ELR (cell line): ENCODE measurements at regions not wholly inside any gene's neighbourhood (a gene's known extent, or its start where the extent isn't known, plus 50 kb on each side); places are given as distances from the start of the nearest gene placed in this dataset.

ENCODE experiments used
- DNase-seq: peaks from one replicate; pipeline ENCODE4 v3.0.0-alpha.2; 2015; ENCODE audit warnings: low read depth

DNA sequence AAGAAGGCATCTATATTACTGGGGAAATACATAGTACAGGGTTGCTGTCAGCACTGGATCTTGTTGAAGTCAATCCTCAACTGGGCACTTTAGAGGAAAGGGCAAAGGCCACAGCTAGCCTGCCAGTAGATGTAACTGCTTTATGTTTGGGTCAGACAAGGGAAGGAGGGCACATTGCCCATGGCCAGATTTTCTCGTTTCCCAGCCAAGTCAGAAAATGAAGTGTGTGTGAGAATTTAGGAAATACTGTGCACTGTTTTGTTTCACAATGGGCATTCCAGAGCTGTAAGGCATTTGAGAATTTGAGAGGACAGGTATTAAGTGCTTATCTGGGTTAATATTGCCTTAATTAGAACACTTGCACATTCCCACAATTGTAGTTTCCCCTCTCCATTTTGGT, 183.9 kb upstream of the MCHR2 start:
- DNase-seq, result no peak

DNA sequence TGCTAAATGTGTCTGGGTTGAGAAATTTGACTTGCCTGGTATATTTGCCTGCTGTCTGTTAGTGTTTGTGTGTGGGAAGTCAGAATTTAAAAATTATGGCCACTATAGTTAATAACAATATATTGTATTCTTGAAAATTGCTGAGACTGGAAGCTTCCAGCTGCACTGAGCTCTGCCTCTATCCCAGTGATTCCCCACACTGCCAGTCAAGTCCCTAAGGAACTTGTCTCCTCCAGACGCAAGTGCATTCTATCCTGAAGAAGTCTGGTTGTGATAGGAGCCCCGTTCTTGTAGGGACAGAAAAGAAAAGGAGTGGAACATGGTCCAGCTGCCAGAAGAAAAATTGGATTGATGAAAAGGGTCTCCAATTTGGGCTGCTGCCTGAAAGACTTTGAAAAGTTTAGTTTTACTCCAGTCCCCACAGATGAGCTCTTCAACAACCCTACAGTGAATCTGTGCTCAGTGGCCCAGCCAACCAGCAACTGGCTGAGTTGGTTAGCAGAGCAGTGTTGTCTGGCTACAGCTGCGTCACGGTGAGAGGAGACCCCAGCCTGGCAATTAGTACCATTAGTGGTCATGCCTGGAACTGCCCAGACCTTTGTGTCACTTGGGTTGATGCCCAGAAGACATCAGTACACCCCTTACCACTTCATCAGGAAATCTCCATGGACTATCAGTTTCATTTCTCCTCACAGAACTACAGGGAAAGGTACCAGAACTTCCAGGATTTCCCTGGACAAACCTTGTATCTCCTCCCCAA, 183.1 kb upstream of the MCHR2 start:
- no peak for DNase-seq

DNA sequence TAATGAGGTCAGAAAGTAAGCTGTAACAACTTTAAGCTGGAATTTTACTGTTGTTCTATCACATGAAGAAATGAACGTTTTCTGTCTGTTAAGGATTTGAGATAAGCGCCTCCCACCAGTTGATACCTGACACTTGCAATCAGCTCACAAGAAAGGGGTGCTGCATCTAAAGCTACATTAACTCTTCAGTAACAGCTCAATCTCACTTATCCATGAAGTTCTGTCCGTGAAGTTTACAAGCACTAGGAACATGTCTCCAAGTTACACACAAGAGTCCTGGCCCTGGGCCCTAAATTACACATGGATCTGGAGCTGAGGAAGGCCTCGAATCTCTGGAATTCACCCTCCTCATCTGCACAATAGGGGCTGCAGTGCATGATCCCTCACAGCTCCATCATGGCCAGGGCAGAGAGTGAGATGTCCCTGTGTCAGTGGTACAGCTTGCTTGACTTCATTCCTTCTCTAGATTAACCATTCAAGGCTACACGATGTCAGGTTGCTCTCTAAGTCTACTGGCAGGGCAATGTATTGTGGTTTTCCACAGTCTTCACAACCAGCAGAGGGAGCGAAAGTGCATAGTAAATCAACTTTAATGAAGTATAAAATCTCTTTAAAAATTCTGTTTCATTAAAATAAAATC, 182.4 kb upstream of the MCHR2 start:
- DNase-seq, result peak; percentile 73

DNA sequence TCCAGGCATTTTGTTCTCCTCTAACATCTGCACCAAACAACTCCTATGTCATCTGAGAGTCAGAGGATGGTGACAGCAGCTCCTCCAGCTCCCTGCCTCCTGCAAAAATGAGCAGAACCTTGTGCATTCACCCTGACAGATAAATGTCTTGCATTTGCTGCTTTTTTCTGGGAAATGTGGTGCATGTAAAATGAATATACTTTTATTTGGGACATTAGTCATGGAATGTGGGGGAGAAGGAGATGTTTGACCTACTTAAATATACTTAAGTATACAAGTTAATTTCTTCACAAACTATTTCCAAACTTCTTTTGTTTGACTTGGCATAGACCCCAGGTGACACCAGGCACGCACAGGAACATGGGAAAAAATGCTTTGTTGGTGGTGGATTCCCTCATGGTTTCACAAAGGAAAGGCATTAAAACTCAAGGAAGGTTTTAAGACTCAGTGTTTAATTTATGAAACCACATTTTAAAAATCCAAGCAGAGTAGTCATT, 181.8 kb upstream of the MCHR2 start:
- DNase-seq, result peak; percentile 32

DNA sequence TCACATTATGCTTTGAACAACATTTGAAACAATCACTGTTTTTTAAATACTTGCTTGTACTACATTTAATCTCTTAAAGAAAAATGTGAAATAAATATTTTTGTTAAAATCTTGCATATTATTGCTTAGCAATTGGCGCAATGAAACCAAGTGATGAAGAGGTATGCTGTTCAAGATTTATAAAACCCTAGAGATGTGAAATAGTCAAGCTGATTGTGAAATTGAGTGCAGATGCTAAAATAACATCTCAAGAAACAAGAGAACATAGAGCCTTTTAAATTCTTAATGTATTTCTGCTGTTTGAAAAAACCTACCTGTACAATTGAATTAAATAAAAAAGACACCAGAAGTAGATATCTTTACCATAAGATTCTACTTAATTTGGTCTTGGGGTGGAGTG, 179.2 kb upstream of the MCHR2 start:
- no peak for DNase-seq

DNA sequence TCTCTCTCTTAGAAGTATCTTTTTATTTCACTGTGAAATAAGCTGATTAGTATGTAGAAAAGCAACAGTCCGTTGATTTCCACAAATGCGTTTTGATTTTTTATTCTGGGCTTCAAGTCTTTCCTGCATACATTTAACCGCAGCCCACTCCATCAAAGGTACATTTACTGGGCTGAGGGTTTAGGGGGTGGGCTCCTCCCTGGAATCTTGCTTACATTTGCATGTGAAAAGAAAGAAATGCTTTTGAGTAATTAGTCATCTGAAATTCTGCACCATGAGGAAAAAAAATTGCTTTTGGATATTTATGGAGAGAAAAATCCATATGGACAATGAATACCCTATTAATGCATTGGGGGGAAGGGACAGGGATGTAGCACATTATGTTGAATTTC, 178.3 kb upstream of the MCHR2 start:
- no peak for DNase-seq

DNA sequence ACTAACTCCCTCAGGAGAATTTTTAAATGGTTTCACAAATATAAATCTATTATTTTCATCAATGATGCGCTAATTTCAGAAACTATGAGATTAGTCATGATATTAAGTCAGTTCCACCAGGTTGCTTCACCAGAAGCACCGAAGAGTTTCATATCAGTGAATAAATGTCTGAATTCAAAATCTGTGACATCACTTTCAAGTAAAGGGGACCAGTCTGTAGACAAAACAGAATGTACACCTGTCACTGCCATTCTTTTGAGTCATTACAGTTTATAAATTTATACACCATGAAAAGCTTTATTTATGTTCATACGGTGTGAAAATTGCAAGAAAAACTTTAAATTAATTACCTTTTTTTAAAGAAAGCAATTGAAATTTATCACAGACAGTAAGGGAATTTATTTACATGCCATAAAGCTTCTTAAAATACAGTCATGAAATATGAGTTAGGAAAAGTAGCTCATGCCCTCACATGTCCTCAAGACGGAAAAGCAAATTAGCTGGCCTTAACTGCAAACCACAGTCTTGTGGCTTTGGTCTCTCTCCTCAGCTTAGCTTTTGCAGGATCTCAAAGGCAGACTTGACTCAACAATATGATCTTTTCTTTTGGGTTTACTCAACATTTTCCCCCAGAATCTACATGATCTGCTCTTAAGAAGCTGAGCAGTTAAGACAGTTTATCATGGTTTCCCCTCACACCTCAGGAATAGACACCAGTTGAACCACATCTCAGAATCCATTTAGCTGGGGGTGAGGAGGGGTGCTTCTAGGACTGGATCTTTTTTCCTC, 177.7 kb upstream of the MCHR2 start:
- no peak for DNase-seq

DNA sequence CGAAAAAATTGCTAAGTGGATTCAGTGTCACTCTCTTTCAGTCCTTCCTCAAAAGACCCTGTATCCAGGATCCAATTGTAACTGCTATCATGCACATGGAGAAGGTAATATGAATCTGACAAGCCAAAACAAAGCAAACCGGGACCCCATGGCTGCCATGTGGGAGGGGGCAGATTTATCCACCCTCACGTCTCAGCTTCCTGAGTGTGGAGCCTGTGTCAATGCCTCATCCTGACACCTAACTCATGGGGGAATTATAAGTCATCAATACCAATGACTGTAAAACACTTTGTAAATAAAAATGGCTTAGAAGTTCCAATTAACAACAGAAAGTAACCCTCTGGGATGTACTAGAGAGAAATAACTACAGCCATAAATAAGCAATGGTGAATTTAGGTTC, 174.1 kb upstream of the MCHR2 start:
- DNase-seq, result no peak

DNA sequence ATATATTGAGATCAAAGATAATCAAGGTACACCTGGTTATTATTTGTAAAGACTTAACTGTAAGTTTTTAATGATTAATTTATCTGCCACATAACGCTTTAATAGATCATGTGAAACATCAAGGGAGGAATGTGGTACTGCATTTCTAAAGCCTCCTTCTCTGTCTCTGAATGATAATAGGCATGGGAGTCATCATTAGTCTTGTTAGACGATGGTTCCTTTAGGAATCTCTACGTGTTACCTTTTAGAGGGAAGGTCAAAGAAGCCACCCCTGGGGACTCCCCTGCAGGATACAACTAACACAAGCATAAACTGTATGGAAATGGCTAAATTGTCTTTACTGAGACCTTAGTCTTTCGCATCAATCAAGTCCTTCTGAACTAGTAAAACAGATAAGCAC, 173.6 kb upstream of the MCHR2 start:
- DNase-seq, result no peak

DNA sequence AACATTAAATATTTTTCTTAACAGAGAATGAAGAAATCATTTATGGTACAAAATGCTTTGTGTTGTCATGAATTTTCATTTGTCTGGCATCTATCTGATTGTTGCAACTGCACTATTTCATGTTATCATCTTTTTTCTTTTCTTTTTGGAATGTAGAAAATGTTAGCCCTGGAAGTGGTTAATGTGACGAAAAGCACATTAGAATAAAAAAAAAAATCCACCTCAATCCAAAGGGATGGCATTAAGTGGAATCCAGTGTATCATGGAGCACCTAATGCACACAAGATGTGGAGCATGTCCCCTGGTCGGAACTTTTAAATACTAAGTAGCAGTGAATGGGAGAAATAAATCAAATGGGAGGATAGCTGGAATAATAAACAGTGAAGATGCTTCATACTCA, 172.9 kb upstream of the MCHR2 start:
- DNase-seq, result no peak

DNA sequence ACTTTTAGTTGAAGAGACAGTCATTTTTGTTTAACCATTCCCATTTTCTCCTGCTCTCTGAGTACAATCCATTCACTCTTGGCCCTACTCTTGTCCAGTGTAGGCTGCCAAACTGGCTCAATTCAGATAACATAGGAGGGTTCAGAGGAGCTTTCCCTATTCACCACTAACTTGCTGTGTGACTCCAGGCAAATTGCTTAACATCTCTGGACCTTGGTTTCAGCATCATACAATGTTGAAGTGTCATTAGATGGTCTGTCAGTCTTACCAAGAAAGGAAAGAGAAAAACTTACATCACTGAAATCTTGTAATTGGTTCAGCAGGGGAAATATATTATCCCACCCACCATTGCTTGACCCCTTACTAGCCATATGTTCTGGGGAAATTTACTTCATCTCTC, 171.4 kb upstream of the MCHR2 start:
- DNase-seq, result no peak

DNA sequence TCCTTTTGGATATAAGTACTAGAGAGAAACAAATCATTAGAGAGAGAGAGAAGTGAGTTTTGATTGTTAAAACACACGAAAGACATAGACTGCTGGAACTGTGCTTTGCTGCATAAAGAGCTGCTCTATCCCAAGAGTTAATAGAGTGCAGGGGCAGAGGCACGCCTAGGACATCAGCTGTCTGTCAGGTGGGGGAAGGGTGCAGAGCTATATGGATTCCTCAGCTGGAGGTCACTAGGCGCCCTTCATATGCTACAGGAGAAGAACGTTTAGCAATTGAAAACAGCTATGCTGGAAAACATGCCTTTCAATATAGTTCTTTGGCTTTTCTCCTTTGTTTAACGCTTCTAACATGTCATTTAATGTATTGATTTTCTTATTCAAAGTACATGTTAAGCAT, 169.0 kb upstream of the MCHR2 start:
- DNase-seq, result no peak

DNA sequence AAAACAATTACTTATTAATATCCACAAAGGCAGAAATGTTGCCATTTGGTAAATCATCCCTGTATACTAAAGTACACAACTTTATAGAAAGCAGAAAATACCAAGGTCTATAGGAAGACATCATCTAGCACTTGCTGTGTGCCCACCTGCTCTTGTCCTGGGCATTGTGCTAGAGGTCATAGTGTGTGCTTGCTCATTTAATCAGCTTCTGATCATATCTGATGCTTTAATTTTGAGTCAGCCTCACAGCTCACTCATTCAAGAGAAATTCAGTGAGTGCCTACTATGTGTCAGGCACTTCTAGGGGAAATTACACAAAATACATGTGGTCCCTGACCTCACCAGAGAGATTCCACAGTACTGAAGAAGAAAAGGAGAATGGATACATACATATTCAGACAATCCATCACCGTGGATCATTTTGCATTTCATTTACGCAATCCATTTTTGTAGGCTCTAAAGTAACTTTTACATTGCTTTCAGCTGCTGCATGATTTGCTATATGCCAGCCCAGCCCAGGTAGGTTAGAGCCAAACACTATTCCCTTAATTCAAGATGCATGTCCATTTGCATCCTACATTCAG, 167.9 kb upstream of the MCHR2 start:
- DNase-seq, result peak; percentile 6

DNA sequence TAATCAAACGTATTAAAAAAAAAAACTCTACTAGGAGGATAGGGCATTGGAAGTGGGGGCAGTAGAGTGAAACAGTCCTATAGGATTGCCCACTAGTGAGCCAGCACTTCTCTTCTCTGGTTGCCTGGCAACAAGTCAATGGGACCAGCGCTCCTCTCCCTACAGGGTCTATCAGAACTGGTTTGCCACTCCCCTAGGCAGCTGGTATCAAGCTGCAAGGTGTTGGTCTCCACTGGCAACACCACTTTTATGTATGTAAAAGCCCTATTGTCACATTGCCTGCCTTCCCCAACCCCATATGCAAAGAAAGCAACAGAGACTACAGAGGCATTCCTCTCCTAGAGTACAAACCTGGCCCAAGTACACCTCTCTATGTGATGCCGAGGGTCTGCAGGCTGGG, 166.9 kb upstream of the MCHR2 start:
- DNase-seq, result no peak

DNA sequence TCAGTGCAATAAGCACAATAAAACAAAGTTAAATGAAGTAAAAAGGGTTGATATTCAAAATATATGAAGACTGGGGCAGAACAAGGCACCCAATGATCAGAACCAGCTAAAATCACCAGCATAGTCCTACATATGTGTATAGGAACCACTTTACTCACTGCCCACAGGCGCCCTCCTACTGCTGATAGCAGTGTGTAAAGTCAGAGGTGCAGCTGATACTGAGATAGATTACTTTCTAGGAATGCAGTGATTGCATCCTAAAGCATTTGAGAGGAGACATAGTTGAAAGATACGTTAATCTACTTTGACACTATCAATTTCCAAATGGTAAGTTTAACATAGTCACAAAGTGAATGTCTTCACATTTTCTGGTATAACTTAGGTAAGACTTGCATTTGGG, 161.1 kb upstream of the MCHR2 start:
- no peak for DNase-seq

DNA sequence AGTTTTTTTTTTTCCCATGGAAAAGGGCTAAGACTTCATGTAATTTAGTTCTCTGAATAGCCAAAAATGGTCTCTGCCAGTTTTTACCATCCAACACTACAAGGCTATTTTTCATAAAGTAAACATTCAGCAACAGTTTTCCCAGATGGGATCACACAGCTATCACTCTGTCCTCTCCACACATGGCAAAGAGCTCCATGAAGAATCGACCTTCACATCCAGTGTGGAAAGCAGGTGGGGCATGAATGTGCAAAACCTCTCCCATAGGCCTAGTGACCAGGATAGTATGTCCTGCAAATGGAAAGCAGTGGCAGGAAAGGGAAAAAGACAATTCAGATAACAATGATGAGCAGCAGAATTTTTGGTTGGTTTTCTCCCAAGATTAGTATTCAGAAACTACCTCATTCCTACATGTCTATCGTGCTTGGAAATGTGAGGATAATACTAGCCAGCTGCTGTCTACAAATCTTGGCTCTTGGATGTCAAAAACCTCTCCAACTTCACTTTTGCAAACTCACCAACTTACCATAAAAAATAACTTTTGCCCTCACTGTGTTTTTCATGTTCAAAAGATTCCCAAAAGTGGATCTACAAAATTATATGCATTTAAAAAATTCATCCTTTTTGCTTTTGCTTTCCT, 159.7 kb upstream of the MCHR2 start:
- no peak for DNase-seq

DNA sequence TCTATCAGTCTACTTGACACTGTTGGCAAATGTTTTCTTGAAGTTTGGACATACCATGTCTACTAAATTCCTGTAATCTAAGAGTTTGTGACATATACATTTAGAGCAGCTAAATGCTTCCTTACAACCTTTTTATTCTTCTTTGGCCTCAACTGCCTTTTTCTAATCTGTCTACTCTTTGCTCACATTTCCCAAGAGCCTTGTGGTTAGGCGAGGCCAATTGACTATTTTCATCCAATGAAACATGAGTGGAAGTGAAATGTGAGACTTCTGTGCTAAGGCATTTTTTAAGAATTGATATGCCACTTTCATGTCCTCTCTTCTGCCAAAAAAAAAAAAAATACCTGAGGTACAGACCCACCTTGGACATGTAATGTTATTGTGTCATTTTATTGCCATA, 158.2 kb upstream of the MCHR2 start:
- no peak for DNase-seq

DNA sequence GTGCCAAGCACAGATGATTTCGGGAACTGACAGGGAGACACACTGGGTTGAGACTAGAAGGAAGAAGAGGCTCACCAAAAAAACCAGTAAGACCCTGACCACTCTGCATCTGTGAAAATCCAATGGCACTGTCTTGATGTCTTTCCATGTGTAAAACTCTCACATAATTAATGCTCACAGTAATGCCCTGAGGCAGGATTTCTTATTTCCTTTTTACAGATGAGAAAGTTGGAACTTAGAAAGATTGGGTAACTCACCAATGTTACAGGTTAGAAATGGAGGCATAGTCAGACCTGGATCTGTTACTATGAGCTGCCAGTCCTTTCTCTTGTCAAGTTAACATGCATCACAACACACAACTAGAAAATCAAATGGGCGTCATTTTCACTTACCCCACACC, 151.0 kb upstream of the MCHR2 start:
- DNase-seq, result no peak

DNA sequence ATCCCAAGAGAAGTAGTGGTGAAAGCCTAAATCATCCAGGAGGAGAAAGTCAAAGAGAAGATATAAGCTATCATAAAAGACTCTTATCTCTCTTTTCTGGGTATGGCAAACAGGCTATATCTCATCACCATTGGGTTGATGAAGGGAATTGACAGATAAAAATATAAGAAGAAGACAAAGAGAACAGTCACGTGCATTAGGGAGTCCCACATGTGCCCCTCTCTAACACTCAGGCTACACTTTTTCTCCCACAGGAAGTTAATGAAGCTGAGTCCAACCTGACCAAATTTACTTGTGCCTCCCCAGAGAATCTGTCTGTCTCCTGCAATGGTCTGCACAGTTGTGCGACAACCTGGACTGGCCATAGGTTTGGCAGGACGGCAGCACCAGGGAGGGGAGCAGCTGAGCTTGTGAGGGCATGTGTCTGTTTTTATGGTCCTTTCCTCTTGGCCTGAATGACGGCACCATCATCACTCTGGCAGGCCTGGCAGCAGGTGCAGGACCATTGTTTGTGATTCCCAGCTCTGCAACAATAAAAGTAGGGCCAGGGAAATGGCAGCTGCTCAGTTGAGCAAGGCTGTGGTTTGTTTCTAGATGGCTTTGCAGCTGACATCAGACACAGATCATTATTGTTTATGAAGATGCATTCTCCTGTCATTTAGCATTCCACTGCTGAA, 144.5 kb upstream of the MCHR2 start:
- DNase-seq, result no peak

DNA sequence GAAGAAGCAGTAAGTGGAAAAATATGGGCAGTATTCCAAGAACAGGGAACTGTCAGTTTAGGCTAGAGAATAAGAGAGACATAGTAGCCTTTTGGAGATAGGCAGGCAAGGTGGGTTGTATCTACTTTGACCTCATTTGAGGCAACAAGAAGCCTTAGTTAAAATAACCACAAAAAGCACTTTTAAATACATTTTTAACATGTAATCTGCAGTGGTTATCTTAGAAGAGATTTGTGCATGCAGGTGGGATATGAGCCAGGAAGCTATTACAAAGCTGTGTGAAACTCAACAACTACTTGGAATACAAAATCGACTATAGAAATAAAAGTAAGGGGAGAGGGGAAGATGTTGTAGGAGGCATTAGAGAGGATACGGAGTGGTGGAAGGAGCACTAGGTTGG, 143.7 kb upstream of the MCHR2 start:
- no peak for DNase-seq

DNA sequence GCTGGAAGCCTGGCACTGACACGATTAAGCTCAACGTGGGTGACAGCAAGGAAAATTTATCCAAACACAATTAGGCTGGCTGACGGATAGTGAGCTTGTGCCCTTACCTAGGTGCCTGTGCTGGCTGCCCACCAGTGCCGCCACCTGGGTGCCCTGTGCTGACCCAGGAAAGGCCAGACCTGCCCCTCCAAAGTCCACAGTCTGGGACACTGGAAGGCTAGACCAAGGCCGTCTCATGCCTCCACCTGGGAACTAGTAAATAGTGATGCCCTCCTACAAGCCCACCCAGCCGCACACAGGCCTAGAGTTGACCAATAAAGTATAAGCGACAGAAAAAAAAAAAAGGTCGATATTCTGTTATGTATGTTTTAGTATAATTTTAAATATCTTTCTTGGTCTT, 142.6 kb upstream of the MCHR2 start:
- DNase-seq, result no peak

DNA sequence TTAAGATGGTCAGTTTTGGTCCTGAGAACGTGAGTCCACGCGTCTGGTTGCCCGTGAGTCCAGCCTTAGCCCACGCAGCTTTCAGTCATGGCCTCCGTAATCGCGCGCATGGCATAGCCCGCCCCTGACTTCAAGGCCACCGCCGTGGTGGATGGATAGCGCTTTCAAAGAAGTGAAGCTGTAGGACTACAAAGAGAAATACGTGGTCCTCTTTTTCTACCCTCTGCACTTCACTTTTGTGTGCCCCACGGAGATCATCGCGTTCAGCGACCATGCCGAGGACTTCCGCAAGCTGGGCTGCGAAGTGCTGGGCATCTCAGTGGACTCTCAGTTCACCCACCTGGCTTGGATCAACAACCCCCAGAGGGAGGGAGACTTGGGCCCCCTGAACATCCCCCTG, 142.0 kb upstream of the MCHR2 start:
- DNase-seq, result no peak
